Neural cell (in vitro differentiated cells): ENCODE measurements at regions not wholly inside any gene's neighbourhood (a gene's known extent, or its start where the extent isn't known, plus 50 kb on each side); places are given as distances from the start of the nearest gene placed in this dataset.

ENCODE experiments used
- H2AFZ ChIP-seq: fragments of 200-600, 300-800 bp; sonication (generic), shearing (Covaris generic); 2 replicates; pipeline ENCODE4 v1.6.0; 2014; ENCODE audit warnings: low read depth, mild to moderate bottlenecking, antibody characterized with exemption, low read length, moderate library complexity
- H3F3A ChIP-seq: fragments of 200-600 bp; shearing (Covaris generic); 2 replicates; pipeline ENCODE4 v1.6.1; 2016; ENCODE audit warnings: mild to moderate bottlenecking, moderate library complexity, mixed read lengths, antibody characterized with exemption, low read length; ENCODE audit not compliant: insufficient read depth, poor library complexity, severe bottlenecking
- H3K27ac ChIP-seq: fragments of 200-600, 300-800 bp; sonication (generic), shearing (Covaris generic); 2 replicates; pipeline ENCODE4 v1.5.1; 2014; ENCODE audit warnings: mild to moderate bottlenecking, low read length, moderate library complexity
- H3K27me3 ChIP-seq: fragments of 300-800, 200-600 bp; sonication (generic), shearing (Covaris generic); 2 replicates; pipeline ENCODE4 v1.6.0; 2014; ENCODE audit warnings: mild to moderate bottlenecking, low read depth, low read length, moderate library complexity; ENCODE audit not compliant: insufficient read depth
- H3K36me3 ChIP-seq: fragments of 300-800, 200-600 bp; sonication (generic), shearing (Covaris generic); 2 replicates; pipeline ENCODE4 v1.5.1; 2014; ENCODE audit warnings: mild to moderate bottlenecking, antibody characterized with exemption, low read length, moderate library complexity; ENCODE audit not compliant: insufficient read depth
- H3K4me2 ChIP-seq: fragments of 300-800, 200-600 bp; sonication (generic), shearing (Covaris generic); 2 replicates; pipeline ENCODE4 v1.6.0; 2014; ENCODE audit warnings: mild to moderate bottlenecking, low read length
- H3K4me3 ChIP-seq: fragments of 300-800, 200-600 bp; sonication (generic), shearing (Covaris generic); 2 replicates; pipeline ENCODE4 v1.5.1; 2014; ENCODE audit warnings: mild to moderate bottlenecking, low read length, moderate library complexity
- H3K79me2 ChIP-seq: fragments of 200-600 bp; shearing (Covaris generic); replicated peaks from 2 replicates; pipeline ENCODE4 v1.6.0; 2014; ENCODE audit warnings: mild to moderate bottlenecking, low read length, moderate library complexity; ENCODE audit not compliant: insufficient read depth
- H3K9ac ChIP-seq: fragments of 300-800, 200-600 bp; sonication (generic), shearing (Covaris generic); 2 replicates; pipeline ENCODE4 v1.6.1; 2016; ENCODE audit warnings: mild to moderate bottlenecking, low read length, mixed read lengths
- H3K9me2 ChIP-seq: fragments of 200-600 bp; shearing (Covaris generic); 2 replicates; pipeline ENCODE4 v1.6.1; 2016; ENCODE audit warnings: mild to moderate bottlenecking, low read length, mixed read lengths; ENCODE audit not compliant: insufficient read depth
- H3K9me3 ChIP-seq: fragments of 200-600, 300-800 bp; sonication (generic), shearing (Covaris generic); 2 replicates; pipeline ENCODE4 v1.6.1; 2016; ENCODE audit warnings: mild to moderate bottlenecking, mixed run types, low read length, moderate library complexity, mixed read lengths
- H4K20me1 ChIP-seq: fragments of 200-600 bp; shearing (Covaris generic); 2 replicates; pipeline ENCODE4 v1.6.1; 2016; ENCODE audit warnings: mild to moderate bottlenecking, mixed run types; ENCODE audit not compliant: insufficient read depth
- CTCF ChIP-seq: fragments of 450-650 bp; IDR thresholded peaks from 2 replicates; pipeline ENCODE4 v1.5.1; 2014; ENCODE audit warnings: antibody characterized with exemption, mild to moderate bottlenecking, moderate library complexity; ENCODE audit not compliant: poor library complexity, severe bottlenecking
- EP300 ChIP-seq: fragments of 450-650 bp; conservative IDR thresholded peaks from 2 replicates; pipeline ENCODE4 v1.6.1; 2014; ENCODE audit warnings: antibody characterized with exemption, mild to moderate bottlenecking, moderate library complexity; ENCODE audit not compliant: poor library complexity, severe bottlenecking
- EZH2 ChIP-seq: fragments of 200-600, 300-800 bp; shearing (Covaris generic), sonication (generic); IDR thresholded peaks from 2 replicates; pipeline ENCODE4 v1.6.1; 2014; ENCODE audit warnings: antibody characterized with exemption, low read length, borderline replicate concordance, mild to moderate bottlenecking; ENCODE audit not compliant: insufficient read depth, poor library complexity, severe bottlenecking
- MXI1 ChIP-seq: fragments of 450-650 bp; conservative IDR thresholded peaks from 2 replicates; pipeline ENCODE4 v1.6.1; 2014; ENCODE audit warnings: antibody characterized with exemption, mild to moderate bottlenecking; ENCODE audit not compliant: poor library complexity, severe bottlenecking
- POLR2AphosphoS5 ChIP-seq: IDR thresholded peaks from 2 replicates; pipeline ENCODE4 v1.6.1; 2012
- RAD21 ChIP-seq: fragments of 450-650 bp; conservative IDR thresholded peaks from 2 replicates; pipeline ENCODE4 v1.6.1; 2014; ENCODE audit warnings: antibody characterized with exemption, mild to moderate bottlenecking, moderate library complexity
- REST ChIP-seq: IDR thresholded peaks from 2 replicates; pipeline ENCODE4 v1.6.1; 2012; ENCODE audit warnings: borderline replicate concordance
- SMC3 ChIP-seq: fragments of 450-650 bp; conservative IDR thresholded peaks from 2 replicates; pipeline ENCODE4 v1.6.1; 2014; ENCODE audit warnings: antibody characterized with exemption, mild to moderate bottlenecking, moderate library complexity; ENCODE audit not compliant: poor library complexity
- TAF1 ChIP-seq: IDR thresholded peaks from 2 replicates; pipeline ENCODE4 v1.6.1; 2012; ENCODE audit warnings: low read depth

- H3K79me2 ChIP-seq, result no peaks in the 10 kb centered on the region
- H3K9me3 ChIP-seq, result no peaks in the 10 kb centered on the region
- no peaks in the 10 kb centered on the region for H3K27me3 ChIP-seq
- H3K9ac ChIP-seq, result no peak overlapping the region
- no peaks in the 10 kb centered on the region for H4K20me1 ChIP-seq
- H3K27ac ChIP-seq, result no peak overlapping the region
- H3K36me3 ChIP-seq, result no peaks in the 10 kb centered on the region
- no peak overlapping the region for H3K4me2 ChIP-seq
- H2AFZ ChIP-seq, result no peak overlapping the region
- TF ChIP-seq EP300, result no peak
- no peak for TF ChIP-seq REST
- no peak for TF ChIP-seq POLR2AphosphoS5
- TF ChIP-seq MXI1, result no peak
- TF ChIP-seq RAD21, result no peak
- TF ChIP-seq TAF1, result no peak
- TF ChIP-seq CTCF, result no peak
- no peak for TF ChIP-seq EZH2
- no peak for TF ChIP-seq SMC3
- no peak overlapping the region for H3K4me3 ChIP-seq
- no peaks in the 10 kb centered on the region for H3K9me2 ChIP-seq
- H3F3A ChIP-seq, result no peaks in the 10 kb centered on the region
These were observed 439.2 kb upstream of the TYRP1 start for GRCh38 chr9:12253941-12254340.

- Histone ChIP-seq H2AFZ (no peak overlapping the region), H3K27ac (no peak overlapping the region), H3F3A (no peaks in the 10 kb centered on the region), H3K9ac (no peak overlapping the region), H4K20me1 (no peaks in the 10 kb centered on the region), H3K27me3 (no peaks in the 10 kb centered on the region), H3K36me3 (no peaks in the 10 kb centered on the region), H3K9me2 (no peaks in the 10 kb centered on the region), H3K9me3 (no peaks in the 10 kb centered on the region), H3K4me3 (no peak overlapping the region), H3K79me2 (no peaks in the 10 kb centered on the region), H3K4me2 (no peak overlapping the region)
- no peak for TF ChIP-seq SMC3
- peak; percentile 60 for TF ChIP-seq POLR2AphosphoS5
- TF ChIP-seq REST, result no peak
- peak; percentile 65 for TF ChIP-seq EP300
- no peak for TF ChIP-seq CTCF
These were observed 426.4 kb upstream of the TYRP1 start for GRCh38 chr9:12266758-12267157.
